ENCODE measurements at regions not wholly inside any gene's neighbourhood (a gene's known extent, or its start where the extent isn't known, plus 50 kb on each side); places are given as distances from the start of the nearest gene placed in this dataset.

DNA sequence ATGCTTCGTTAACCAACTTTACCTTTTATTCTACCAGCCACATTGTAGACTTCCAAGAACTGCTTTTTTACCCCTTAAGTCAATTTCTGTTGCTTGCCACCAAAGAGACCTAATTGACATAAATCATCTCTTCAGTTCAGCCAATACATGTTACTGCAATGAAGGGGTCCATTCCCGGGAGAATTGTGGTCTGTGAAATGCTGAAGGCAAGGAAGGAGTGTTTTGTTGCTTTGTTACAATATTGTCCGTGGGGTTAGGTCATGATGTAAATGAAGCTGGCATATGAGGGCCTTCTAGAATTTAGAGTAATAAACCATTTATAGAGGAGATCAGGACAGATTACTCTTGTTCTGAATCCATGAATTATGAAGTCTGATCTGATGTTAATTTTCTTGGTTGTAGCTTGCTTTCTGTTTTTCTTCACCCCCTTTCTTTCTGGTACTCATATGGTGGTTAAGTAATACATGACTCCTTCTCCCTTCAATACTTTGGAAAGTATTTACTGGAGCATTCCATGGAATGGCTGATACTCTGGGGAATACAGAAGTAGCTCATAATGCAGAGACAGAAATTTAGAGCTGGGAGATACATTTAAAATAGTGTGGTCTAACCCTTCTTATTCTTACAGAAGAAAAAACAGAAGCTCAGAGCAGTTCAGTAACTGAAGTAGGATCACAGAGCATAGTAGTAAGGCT, 297.0 kb upstream of the CLINT1 start:
- TF ChIP-seq FOXM1 (CRISPR knock-in tag; IDR thresholded peaks at IDR 0.05) (no peak), ZFX (CRISPR knock-in tag; IDR thresholded peaks at IDR 0.05; ENCODE audit: low read depth) (no peak), STAT6 (CRISPR knock-in tag; IDR thresholded peaks at IDR 0.05; ENCODE audit: borderline replicate concordance) (no peak), CEBPB (IDR thresholded peaks at IDR 0.05; ENCODE audit: borderline replicate concordance, low read depth, low read length) (no peak), SRSF1 (optimal IDR thresholded peaks at IDR 0.05; ENCODE audit: low read depth, low read length) (no peak)
